Right forelimb (tissue), 1 donor: ENCODE measurements at regions not wholly inside any gene's neighbourhood (a gene's known extent, or its start where the extent isn't known, plus 50 kb on each side); places are given as distances from the start of the nearest gene placed in this dataset.
A peak's percentile ranks its signal among the peaks of the same experiment; 100 is the strongest.

Experiments used
- DNase-seq: peaks from one replicate; pipeline ENCODE4 v3.0.0-alpha.2; 2018

DNA sequence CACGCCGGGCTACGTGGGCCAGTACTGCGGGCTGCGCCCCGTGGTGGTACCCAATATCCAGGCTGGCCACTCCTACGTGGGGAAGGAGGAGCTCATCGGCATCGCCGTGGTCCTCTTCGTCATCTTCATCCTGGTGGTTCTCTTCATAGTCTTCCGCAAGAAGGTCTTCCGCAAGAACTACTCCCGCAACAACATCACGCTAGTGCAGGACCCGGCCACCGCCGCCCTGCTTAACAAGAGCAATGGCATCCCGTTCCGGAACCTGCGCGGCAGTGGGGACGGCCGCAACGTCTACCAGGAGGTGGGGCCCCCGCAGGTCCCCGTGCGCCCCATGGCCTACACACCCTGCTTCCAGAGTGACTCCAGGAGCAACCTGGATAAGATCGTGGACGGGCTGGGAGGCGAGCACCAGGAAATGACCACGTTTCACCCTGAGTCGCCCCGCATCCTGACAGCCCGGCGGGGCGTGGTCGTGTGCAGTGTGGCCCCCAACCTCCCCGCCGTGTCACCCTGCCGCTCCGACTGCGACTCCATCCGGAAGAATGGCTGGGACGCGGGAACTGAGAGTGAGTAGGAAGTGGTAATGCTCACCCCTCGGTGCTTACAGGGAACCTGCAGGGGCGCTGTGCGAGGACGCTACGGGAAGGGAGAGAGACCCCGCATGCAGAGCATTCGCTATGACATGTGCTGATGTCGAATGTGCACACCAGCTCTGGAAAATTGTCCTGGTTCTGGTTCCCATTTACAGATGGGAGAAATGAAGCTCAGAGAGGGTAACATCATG, 86.4 kb upstream of the MTNR1B start:
- DNase-seq, result no peak

DNA sequence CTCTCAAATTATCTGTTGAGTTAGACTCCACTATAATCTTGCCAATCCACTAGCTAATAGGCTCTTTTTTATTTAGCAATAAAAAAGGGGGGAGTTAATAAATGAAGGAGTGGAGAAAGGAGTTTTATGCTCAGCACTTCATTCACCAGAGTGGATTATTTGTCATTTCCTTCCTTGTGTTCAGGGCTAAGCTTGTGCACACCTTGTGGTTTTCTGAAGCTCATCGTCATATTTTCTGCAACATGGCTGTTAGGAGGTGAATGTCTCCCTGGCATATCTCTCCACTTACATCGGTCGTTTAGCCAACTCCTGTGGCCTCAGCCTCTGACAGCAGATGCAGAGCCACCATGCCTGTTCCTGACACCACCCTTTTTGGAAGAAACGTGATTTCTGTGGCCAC, 83.9 kb upstream of the MTNR1B start:
- no peak for DNase-seq

DNA sequence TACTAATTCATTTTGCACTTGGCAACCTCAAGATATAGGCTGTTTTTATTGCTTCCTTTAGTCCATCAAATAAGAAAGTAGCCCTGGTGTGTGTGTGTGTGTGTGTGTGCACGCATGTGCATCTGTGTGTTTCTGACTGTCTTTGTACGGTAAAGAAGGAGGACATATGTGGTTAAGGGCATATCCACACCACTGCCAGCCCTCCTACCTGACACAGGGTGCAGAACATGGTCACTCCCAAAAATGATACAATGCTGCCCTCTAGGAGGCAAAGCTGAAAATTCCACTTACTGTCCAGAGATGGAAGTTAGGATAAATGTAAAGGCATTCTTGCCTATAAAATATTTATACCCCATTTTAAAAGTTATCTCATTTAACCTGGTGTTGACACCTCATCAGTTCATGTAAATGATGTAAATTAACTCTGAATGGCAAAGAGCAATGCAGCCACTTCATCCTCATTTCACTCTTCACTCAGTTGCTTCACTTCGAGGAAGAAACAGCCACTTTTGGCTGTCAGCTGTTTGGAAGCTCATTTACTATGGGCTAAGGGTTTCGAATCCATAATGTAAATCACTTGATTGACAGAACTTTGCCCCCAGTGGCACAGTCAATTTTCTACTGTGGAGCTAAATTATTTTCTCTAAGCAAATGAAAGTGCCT, 83.1 kb upstream of the MTNR1B start:
- peak; percentile 57 for DNase-seq

GRCh38 chr11:92888696-92889095, 80.8 kb upstream of the MTNR1B start:
- no peak for DNase-seq

- DNase-seq, result no peak
Observed at GRCh38 chr11:92890846-92891245, 78.6 kb upstream of the MTNR1B start.

- DNase-seq, result no peak
Observed at GRCh38 chr11:92892802-92893684, 76.4 kb upstream of the MTNR1B start.

- DNase-seq, result no peak
Observed at GRCh38 chr11:92894197-92894596, 75.3 kb upstream of the MTNR1B start.

DNA sequence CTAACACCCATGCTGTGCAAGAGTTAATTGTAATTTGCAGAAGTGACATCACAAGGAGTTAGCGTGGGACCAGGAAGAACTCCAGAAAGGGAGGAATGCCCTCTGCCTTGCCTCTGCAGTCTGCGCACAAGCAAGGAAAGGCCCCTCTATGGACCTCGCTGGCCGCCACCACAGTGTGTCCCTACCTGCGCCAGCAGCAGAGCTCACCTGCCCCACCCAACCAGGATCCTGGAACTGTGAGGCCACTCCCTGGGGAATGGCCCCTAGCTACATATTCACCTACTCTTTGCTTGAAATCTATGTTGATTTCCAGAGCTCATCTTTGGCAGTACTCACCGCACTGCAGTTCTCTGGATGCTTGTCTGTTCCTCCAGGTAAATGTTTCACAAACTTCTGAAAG, 72.0 kb upstream of the MTNR1B start:
- no peak for DNase-seq

GRCh38 chr11:92902417-92902816, 67.0 kb upstream of the MTNR1B start:
- DNase-seq, result no peak

DNA sequence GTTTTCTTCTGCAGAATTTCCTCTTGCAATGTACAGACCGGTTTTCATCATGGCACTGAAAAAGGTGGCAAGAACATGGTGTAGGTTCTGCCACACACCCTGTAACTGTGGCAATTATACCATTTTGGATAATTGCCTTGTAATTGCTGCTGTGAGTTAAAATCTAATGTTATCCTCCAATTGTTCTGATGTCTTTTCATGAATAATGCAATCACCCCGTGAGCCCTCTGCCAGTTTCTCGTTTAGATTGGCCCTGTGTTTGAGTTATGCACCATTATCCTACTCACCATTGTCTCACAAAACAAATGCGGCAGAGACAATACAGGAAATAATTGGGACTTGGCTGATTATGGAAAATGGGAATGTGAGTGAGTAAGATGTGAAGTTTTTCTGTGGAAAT, 61.8 kb upstream of the MTNR1B start:
- no peak for DNase-seq

DNA sequence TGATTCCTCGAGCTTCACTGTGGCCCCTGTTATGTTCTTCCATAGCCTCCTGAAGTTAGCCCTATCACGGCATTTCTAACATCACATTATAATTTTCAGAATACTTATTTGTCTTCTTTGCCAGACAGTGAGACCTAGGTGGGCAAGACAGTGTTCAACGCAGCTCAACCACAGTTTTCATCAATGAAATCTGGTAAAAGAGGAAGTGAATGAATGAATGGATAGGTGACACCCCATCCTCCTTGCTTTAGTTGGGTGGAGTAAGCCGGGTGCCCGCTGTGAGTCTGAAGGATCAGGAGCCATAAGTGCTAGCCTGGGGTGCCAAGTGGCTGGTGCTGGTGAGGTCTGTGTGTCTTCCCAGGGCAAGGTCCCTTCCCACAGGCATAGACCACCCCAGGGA, 60.2 kb upstream of the MTNR1B start:
- DNase-seq, result no peak

- DNase-seq, result no peak
Observed at GRCh38 chr11:92911478-92911877, 58.0 kb upstream of the MTNR1B start.

GRCh38 chr11:92915551-92915950, 53.9 kb upstream of the MTNR1B start:
- no peak for DNase-seq

- no peak for DNase-seq
Observed at GRCh38 chr11:92916299-92916698, 53.2 kb upstream of the MTNR1B start.

- no peak for DNase-seq
Observed at GRCh38 chr11:92917927-92918326, 51.5 kb upstream of the MTNR1B start.

- no peak for DNase-seq
Observed at GRCh38 chr11:92919048-92919447, 50.4 kb upstream of the MTNR1B start.
